ENCODE measurements at regions not wholly inside any gene's neighbourhood (a gene's known extent, or its start where the extent isn't known, plus 50 kb on each side); places are given as distances from the start of the nearest gene placed in this dataset.

- Mint-ChIP-seq H3K27me3 (ENCODE audit: insufficient read depth, low read depth, poor library complexity) (peaks cover 37% of the 10 kb centered on the region), H3K36me3 (ENCODE audit: low read depth) (no peaks in the 10 kb centered on the region; the same call in 2 of the 3 replicates), H3K4me3 (no peak overlapping the region), H3K27ac (no peak overlapping the region), H3K4me1 (peaks cover 30% of the 10 kb centered on the region), H3K9me3 (no peaks in the 10 kb centered on the region; the same call in 2 of the 3 replicates)
- 0 out of 2 replicates have a peak, but pooled peaks cover 3% of the 10 kb centered on the region for H3K9me2 ChIP-seq (ENCODE audit: insufficient read depth)
- H3K36me3 ChIP-seq (ENCODE audit: insufficient read depth), result no peaks in the 10 kb centered on the region
- H3K4me3 ChIP-seq, result no peak overlapping the region
- peaks cover 29% of the 10 kb centered on the region for H3K4me1 ChIP-seq (ENCODE audit: insufficient read depth)
- no peak overlapping the region for H3K4me2 ChIP-seq
- peaks cover 45% of the 10 kb centered on the region for H3K27me3 ChIP-seq (ENCODE audit: insufficient read depth)
- no peak overlapping the region for H3K27ac ChIP-seq (ENCODE audit: low read depth)
- TF ChIP-seq EZH2phosphoT487 (IDR thresholded peaks at IDR 0.05; ENCODE audit: unreplicated experiment) (no peak), CREB1 (CRISPR knock-in tag; IDR thresholded peaks at IDR 0.05; ENCODE audit: low read depth) (no peak), ZNF331 (CRISPR knock-in tag; IDR thresholded peaks at IDR 0.05; ENCODE audit: low read depth) (no peak), ZNF114 (CRISPR knock-in tag; IDR thresholded peaks at IDR 0.05) (no peak), ETS1 (IDR thresholded peaks at IDR 0.05) (no peak), CTCF (conservative IDR thresholded peaks at IDR 0.05; ENCODE audit: low read depth in 2 of 2) (peak in 1 of 2 experiments; percentile 16; a peak in 1 of 4 replicates), ZNF462 (CRISPR knock-in tag; IDR thresholded peaks at IDR 0.05) (no peak)
- 0 out of 2 replicates have a peak overlapping the region, but pooled peaks have one; percentile 47 for H2AFZ ChIP-seq
- DNase-seq (ENCODE audit: low spot score) (peak; percentile 35), ATAC-seq (peak; percentile 52)
- peaks cover 7% of the 10 kb centered on the region; the same call in 1 of the 2 replicates for H3F3A ChIP-seq (replicated peaks; ENCODE audit: low read depth)
- H3K79me2 ChIP-seq (replicated peaks; ENCODE audit: insufficient read depth), result no peaks in the 10 kb centered on the region
- H4K20me1 ChIP-seq (replicated peaks; ENCODE audit: insufficient read depth), result 0 out of 2 replicates have a peak, but pooled peaks cover 3% of the 10 kb centered on the region
Measured at GRCh38 chr1:38576241-38576640, 283.3 kb downstream of the RRAGC start.

Measured in GM23338 (cell line).